DMS153 (cell line): ENCODE measurements at regions not wholly inside any gene's neighbourhood (a gene's known extent, or its start where the extent isn't known, plus 50 kb on each side); places are given as distances from the start of the nearest gene placed in this dataset.

ENCODE experiments used
- DNase-seq: peaks from one replicate; lab custom pipeline; 2025; lab: John Stamatoyannopoulos, UW

GRCh38 chr1:81617308-81617967 is 183.3 kb upstream of the ADGRL2 start:
- DNase-seq, result no peak

GRCh38 chr1:81613803-81614202 is 186.9 kb upstream of the ADGRL2 start:
- DNase-seq, result no peak

GRCh38 chr1:81607924-81608323 is 192.8 kb upstream of the ADGRL2 start:
- no peak for DNase-seq

DNA sequence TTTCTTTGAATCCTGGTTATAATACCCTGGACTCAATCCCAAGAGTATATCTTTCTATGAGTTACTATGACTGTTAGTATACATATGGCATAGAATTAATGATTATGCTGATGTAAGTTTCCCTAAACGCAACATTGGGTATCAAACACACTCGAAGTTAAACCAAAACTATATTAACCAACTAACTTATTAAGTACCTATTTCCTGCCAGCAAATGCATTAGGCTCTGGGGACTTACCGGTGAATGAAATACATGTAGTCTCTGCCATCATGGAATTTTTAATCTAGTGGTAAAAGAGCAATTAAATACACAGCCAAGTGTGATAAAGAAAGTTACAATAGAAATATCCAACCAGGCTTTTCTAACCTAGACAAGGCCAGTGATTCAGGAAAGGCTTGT is 193.6 kb upstream of the ADGRL2 start:
- no peak for DNase-seq

DNA sequence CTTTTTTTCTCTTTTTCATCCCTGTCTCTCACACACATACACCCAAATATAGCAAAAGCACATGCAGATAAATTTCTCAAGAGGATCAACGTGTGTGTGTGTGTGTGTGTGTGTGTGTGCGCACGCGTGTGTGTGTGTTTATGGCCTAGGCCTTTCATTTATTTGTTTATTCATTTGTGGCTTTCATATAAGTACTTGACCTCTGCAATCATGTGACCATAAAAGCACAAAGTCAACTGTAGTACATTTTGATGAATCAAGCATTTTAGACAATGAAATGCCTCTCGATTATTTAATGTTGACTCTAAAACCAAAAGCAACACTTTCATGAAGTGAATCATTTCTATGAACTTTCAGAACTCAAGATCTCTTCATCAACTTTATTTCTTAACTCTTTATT is 194.1 kb upstream of the ADGRL2 start:
- DNase-seq, result peak; percentile 49

DNA sequence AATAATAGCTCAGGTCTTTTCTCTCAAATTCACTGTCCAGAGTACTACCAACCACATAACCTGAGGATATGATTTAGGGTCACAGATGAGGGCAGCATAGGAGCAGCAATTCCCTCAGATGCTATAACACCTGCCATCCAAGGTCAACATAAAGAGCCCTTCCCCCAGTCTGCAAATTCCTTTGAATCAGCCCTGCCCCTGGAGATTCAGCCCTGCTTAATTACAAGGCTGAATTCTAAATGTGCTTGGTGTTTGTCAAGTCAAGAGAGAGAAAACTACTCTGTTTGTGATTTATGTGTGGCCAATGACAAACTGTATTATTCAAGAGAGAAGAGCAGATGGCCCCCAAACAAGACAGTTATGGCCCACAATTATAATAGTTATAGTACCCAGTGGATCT is 195.7 kb upstream of the ADGRL2 start:
- DNase-seq, result no peak

DNA sequence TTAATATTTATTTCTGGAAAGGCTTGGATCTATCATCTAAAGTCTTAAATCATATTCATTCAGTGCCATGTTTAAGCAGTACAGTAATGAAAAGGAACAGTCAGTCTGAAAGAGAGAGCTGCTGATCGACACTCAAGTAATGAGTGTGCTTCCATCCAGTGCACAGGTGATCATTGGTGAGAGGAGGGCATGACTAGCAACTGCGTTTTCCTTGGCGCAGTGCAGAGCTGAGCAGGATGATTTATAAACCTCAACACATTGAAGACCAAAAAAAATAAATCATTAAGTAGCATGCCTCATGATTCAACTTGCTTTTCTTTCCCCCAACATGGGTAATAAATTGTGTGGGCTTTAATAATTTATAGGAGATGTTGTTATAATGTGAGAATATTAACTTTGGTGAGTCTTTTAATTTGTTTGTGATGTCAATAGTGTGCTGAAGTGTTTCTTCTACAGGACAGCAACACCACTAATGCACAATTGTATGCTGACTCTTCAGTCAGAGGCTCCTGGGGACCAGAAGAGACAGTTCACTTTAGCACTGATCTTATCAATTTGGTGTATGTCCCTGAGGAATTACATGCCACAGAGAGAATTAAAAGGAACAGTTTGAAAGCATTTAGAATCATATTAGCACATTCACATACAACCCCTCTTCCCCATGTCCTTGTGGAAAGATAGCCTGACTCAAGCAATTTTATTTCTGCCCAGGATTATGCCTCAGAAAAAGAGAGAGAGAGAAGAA is 199.7 kb upstream of the ADGRL2 start:
- DNase-seq, result no peak

GRCh38 chr1:81600363-81600762 is 200.4 kb upstream of the ADGRL2 start:
- DNase-seq, result no peak

GRCh38 chr1:81598623-81599022 is 202.1 kb upstream of the ADGRL2 start:
- no peak for DNase-seq

GRCh38 chr1:81597720-81598426 is 202.9 kb upstream of the ADGRL2 start:
- DNase-seq, result no peak

DNA sequence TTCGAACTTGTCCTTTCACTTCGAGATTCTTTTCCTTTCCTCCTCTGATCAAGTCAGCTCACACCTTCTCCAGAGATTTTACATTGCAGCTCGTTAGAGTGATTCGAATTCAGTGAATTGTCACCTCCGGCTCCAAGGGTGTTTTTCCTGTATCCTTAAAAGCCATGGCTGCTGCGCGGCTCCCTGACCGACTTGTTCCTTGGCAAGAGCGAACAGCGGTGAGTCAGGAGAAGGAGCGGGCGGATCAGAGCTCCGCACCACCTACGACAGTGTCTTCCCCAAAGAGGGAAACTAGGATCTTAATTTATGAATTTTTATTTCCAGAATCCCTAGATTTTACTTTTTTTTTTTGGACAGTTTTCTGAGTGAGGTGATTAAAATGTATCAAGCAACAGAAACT is 204.4 kb upstream of the ADGRL2 start:
- DNase-seq, result no peak

GRCh38 chr1:81594206-81594605 is 206.5 kb upstream of the ADGRL2 start:
- DNase-seq, result no peak

- DNase-seq, result no peak
Observed at GRCh38 chr1:81592233-81592632, 208.5 kb upstream of the ADGRL2 start.

GRCh38 chr1:81590171-81590570 is 210.6 kb upstream of the ADGRL2 start:
- DNase-seq, result no peak

DNA sequence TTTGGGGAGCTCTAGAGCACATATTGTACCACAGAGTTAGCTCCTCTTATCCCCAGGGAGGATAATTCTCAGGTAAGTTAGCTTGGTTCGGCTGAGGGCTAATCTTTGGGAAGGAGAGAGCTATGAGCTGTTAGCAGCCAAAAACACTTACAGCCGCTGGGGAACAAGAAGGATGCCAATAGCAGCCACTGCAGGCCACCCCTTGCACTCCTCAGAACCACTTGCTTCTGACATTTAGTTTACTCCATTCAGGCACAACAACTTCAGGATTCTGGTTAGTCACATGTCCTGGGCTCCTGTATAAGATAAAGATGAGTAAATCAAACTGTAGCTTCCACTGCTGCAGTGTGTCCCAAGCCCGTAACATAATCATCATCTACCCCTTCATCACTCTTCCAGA is 212.6 kb upstream of the ADGRL2 start:
- no peak for DNase-seq

- no peak for DNase-seq
Observed at GRCh38 chr1:81587426-81587825, 213.3 kb upstream of the ADGRL2 start.

DNA sequence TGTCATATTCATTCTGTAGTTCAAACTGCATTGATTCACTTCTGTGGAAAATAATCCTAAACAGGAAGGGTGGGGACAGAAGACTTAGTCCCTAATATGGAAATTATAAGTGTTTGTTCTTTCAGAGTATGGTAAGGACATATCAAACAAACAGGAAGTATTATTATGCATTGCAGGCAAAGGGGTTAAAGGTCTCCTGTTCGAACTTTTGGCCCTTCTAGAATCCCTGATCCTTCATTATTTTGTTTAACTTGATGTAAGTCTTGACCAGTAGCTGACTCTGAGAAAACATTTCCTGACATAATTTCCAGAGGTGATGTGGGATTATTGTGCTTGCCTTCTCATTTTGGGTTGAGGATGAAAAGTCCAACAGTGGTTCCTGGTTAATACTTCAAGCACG is 215.4 kb upstream of the ADGRL2 start:
- no peak for DNase-seq

DNA sequence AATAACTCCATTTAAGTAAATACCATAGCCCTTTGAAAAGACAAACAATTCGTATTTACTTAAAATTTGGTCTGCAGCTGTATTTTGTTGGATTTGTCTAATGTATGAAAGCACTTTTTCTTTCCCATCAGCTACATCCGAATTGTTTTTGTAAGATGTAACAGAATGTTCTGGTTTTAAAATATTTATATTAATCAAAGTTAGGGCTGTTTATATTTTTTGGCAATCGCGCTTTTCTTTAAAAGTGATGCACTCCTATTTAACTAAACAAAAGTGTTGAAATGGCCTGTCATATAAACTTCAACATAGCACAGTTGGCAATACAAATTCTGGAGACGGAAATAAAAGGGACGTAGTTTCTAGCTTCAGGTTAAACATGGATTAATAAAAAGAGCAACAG is 216.3 kb upstream of the ADGRL2 start:
- DNase-seq, result no peak

- no peak for DNase-seq
Observed at GRCh38 chr1:81583878-81584277, 216.9 kb upstream of the ADGRL2 start.

- DNase-seq, result no peak
Observed at GRCh38 chr1:81582467-81582986, 218.2 kb upstream of the ADGRL2 start.

- no peak for DNase-seq
Observed at GRCh38 chr1:81578867-81579266, 221.9 kb upstream of the ADGRL2 start.

- DNase-seq, result no peak
Observed at GRCh38 chr1:81577004-81577697, 223.6 kb upstream of the ADGRL2 start.
